RWPE1 (cell line): ENCODE measurements at regions not wholly inside any gene's neighbourhood (a gene's known extent, or its start where the extent isn't known, plus 50 kb on each side); places are given as distances from the start of the nearest gene placed in this dataset.

Experiments
- CTCF ChIA-PET: fragments of 350-600 bp; sonication (Branson Sonifier 250); formaldehyde crosslinking; extraction: SDS; loops from one replicate; lab custom pipeline; 2021; lab: Yijun Ruan, JAX
- POLR2A ChIA-PET: fragments of 400-600 bp; formaldehyde crosslinking; extraction: SDS; loops from one replicate; lab custom pipeline; 2020; ENCODE audit warnings: antibody characterized with exemption; ENCODE audit not compliant: low non-redundant PET; lab: Yijun Ruan, JAX
- DNase-seq: peaks from one replicate; pipeline ENCODE4 v3.0.0; 2012; ENCODE audit warnings: low spot score
- H3K27ac ChIP-seq: fragments of 450-650 bp; 2 replicates; pipeline ENCODE4 v1.5.1; 2017
- TF ChIP-seq, protein P1 (sequence below): fragments of 450-650 bp; conservative IDR thresholded peaks from 2 replicates; pipeline ENCODE4 v1.5.1; 2017; ENCODE audit warnings: low read depth, mild to moderate bottlenecking

DNA sequence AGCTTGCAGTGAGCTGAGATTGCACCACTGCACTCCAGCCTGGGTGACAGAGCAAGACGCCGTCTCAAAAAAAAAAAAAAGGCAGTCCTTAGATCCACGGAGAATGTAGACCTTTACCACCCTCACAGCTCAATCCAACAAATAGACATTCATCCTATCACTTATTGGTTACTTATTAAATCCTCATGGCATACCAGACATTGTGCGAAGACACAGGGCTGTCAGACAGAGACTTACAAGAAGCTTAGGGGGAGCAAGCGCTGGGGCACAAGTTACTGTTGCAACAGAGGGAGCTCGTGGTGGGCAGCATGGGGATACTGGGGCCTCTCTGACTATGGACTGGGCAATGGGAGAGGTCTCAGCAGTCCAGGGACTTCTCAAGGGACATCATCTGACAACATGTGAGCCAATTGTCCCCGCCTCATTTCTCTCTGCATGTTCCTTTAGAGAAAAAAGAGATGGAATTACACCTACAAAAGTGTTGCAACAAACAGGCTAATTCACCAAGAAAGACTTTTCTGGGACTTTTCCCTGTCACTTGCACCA, 82.8 kb upstream of the TNS3 start:
- CTCF ChIA-PET: interaction anchor here (0.7 kb wide), 1 partner anchor 41 kb away, joined by 3 read pairs; no protein-coding TSS in a partner anchor
- DNase-seq: no peak
- TF ChIP-seq, protein P1, sequence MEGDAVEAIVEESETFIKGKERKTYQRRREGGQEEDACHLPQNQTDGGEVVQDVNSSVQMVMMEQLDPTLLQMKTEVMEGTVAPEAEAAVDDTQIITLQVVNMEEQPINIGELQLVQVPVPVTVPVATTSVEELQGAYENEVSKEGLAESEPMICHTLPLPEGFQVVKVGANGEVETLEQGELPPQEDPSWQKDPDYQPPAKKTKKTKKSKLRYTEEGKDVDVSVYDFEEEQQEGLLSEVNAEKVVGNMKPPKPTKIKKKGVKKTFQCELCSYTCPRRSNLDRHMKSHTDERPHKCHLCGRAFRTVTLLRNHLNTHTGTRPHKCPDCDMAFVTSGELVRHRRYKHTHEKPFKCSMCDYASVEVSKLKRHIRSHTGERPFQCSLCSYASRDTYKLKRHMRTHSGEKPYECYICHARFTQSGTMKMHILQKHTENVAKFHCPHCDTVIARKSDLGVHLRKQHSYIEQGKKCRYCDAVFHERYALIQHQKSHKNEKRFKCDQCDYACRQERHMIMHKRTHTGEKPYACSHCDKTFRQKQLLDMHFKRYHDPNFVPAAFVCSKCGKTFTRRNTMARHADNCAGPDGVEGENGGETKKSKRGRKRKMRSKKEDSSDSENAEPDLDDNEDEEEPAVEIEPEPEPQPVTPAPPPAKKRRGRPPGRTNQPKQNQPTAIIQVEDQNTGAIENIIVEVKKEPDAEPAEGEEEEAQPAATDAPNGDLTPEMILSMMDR: no peak
- H3K27ac ChIP-seq: no peak overlapping the region
- POLR2A ChIA-PET: no interaction called here

DNA sequence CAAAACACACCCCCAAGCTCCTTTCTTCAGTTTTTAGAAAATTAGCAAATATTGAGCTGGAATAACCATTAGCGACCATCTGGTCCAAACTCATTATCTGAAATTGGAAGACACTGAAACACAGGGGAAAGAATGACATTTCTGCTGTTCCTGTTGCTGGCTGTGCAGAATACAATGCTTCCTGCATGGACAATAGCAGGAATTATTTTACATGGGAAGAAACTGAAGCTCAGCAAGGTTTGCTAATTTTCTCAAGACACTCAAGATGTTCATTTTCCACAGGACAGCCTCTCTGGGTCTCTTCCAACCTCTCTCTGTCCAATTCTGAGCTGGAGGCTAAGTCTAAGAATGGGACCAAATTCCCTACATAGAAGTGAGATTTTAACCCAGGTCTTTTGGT, 81.9 kb upstream of the TNS3 start:
- POLR2A ChIA-PET: no interaction called here
- DNase-seq: no peak
- TF ChIP-seq, protein P1: no peak
- H3K27ac ChIP-seq: no peak overlapping the region
- CTCF ChIA-PET: no interaction called here

DNA sequence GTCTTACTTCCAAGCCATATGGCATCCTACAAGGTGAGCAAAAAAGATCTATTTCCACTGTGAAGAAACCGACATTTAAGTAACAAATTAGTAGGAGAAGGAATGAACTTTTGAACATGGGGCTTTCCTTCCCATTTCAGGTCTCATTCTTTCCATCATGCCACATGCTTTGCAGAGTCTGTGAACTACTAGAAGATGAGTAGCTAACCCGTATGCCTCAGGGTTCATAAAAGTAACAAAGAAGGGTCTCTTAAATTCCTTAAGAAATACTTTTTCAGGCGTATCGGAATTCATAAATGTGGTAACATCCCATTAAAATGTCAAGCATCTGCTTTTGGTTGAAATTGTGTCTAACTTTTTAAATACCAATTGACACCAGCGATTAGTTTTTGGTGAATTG, 81.3 kb upstream of the TNS3 start:
- ChIA-PET POLR2A (no interaction called here), CTCF (interaction anchor here (0.7 kb wide), 1 partner anchor 325 kb away, joined by 3 read pairs; no protein-coding TSS in a partner anchor)
- DNase-seq: no peak
- no peak overlapping the region for H3K27ac ChIP-seq
- TF ChIP-seq, protein P1: no peak

DNA sequence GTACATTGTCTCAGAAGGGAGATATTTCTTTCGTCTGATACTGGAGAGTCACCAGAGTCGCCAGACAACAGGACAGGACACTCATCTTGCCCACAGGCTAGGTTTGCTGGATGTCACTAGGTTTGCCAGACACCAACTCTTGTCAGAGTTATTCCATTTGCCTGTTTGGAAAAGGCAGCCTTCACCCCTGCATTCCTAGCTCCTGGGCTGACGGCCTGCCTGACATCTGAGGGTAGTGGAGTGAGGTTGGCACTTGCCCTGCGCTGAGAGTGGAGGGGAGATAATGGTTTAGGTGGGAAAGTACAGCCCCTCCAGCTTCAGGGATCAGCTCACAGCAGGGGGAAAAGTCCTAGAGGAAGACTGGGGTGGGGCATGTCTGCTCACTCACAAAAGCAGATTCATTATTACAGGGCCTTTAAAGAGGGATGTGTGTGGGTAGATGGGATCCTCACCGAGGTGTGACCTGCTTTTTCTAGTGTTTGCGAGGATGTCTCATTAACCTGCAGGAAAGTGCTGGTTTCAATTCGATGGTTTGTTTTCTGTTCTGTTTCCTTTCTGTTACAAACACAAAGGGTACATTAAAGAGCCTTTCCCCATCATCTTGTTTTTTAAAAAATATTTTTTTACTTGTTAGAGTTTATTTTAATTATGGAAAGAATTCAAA, 79.3 kb upstream of the TNS3 start:
- no peak for DNase-seq
- CTCF ChIA-PET: no interaction called here
- TF ChIP-seq, protein P1: no peak
- POLR2A ChIA-PET: no interaction called here
- no peak overlapping the region for H3K27ac ChIP-seq

DNA sequence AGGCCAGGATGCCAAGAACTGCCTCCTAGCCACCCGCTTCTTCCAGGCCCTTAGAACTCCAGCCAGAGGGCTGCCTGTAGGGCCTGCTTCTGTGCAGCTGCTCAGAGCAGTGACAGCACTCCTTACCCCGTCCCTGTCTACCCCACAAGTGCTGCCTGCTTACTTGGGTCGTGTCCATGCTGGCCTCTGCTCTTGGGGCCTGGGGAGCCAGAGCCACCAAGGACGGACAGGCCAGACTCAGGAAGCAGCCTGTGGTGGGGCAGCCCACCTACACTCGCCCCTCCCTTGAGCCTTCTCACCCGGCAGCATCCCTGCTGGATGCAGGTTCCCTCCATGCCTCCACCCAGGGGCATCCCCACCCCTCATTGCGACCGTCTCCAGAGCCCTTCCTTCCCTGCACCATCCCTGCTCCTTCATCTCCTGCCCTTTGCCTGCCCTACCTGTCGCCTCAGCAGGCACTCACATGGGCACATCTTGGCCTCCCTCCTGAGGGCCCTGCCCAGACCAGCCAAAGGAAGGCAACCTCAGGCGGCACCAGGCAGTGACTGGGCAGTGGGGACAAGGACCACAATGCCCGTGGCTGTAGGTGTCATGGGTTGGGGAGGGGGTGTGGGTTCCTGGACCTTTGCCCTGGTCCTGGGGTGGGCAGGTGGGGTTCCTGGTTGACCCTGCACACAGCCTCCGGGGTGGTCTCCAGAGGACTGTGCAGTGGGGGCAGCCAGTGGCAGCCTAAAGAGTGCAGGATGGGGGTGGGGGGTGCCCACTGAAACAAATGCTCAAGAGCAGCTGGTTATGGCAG, 78.0 kb upstream of the TNS3 start:
- no peak for DNase-seq
- ChIA-PET POLR2A (no interaction called here), CTCF (no interaction called here)
- TF ChIP-seq, protein P1: no peak
- no peak overlapping the region for H3K27ac ChIP-seq

DNA sequence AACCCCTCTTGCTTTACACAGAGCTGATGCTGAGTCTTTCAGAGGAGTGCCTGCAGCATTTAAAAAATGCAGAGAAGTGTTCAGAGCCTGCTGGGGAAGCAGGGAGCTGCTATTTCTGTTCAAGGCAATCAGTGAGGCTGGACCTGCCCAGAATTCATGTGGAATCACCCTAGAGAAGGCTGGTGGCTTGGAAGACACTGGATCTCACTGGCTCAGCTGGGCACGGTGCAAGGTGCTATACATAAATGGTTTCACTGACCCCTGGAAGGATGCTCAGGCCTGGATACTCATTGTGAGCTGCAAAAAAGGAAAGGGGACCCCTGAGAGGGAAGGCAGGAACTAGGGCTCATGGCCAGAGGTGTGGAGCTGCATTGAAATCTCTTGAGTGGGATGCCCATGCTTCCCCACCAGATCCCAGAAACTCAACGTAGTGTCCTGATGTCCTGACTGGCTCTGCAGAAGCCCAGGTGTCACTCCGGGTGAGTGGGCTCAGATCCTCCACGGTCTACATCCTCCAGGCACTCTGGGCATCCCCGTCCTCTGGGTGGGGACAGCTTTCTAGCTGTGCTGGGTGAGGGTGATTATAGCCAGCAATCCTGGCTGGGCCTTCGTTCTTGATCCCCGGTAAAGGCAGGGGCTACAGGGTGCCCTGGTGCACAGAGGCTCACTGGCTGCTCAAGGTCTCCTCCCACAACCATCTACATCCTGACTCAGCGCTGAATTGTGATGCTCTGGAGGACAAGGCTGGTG, 77.2 kb upstream of the TNS3 start:
- CTCF ChIA-PET: interaction anchor here (0.7 to 0.9 kb wide), 2 partner anchors 10 to 150 kb away, joined by 3 to 4 read pairs; no protein-coding TSS in a partner anchor
- TF ChIP-seq, protein P1: no peak
- POLR2A ChIA-PET: no interaction called here
- DNase-seq: no peak
- H3K27ac ChIP-seq: no peak overlapping the region
